NCI-H1417 (cell line): ENCODE measurements at regions not wholly inside any gene's neighbourhood (a gene's known extent, or its start where the extent isn't known, plus 50 kb on each side); places are given as distances from the start of the nearest gene placed in this dataset.

Experiments used
- DNase-seq, 3 experiments: peaks; one replicate each; lab custom pipeline; 2025; lab: John Stamatoyannopoulos, UW

- DNase-seq = no peak
These were observed 175.3 kb downstream of the QDPR start for GRCh38 chr4:17336524-17336961.

DNA sequence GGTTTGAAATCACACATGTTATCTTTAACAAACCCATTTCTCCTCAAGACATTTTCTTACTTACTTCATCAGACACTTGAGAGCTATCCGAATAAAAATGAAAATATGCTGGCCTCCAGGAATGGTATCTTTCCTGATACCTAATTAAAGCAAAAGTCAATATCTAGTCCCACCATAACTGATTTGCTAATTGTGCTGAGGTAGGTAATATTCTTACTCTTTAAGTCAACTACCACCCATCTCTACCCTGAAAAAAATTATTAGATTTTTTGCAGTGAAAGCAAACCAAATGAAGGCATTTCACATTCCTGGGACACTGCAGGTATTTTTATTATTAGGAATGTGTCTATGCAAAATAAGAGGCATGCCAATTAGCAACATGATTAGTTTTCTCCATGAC, 175.8 kb downstream of the QDPR start:
- no peak for DNase-seq

- no peak for DNase-seq
These were observed 176.5 kb downstream of the QDPR start for GRCh38 chr4:17335371-17335770.

DNA sequence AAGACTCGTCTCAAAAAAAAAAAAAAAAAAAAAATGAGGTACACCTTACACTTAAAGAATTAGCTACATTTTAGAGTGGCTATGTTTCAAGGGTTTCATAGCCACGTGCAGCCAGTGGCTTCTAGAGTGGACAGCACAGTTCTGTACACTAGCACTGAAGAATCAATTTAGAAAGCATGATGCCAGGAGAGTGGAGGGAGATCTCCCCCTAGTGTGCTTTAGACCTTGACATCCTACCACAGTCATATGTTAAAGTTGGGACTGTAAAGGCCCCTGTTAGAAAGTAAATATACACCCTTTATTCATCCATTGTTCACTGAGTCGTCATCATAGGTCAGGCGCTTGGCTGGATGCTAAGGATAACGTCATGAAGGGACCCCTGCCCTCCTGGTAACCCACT, 179.4 kb downstream of the QDPR start:
- DNase-seq = no peak

- DNase-seq = peak in 1 of 3 experiments; percentile 4
These were observed 182.8 kb downstream of the QDPR start for GRCh38 chr4:17329046-17329445.

GRCh38 chr4:17328141-17328815, 183.6 kb downstream of the QDPR start:
- DNase-seq = no peak

DNA sequence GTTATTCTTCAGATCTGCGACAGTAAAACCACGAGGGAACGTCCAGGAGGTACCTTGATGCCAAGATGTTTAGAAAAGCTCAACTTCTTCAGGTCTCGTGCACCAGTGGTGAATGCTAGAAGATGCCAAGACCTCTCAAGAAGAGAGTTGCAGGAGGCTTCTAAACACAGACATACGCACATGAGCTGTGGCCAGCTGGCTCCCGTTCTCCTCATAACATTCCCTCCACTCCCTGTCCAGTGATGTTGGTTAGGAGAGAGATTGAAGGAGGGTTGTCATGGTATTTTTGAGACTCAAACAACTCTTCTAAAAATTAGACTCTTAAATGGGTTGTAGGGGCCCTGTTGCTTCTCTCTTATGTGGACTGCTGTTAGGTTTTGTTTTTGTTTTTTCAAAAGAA, 184.3 kb downstream of the QDPR start:
- no peak for DNase-seq

- DNase-seq = no peak
These were observed 185.1 kb downstream of the QDPR start for GRCh38 chr4:17326756-17327155.

DNA sequence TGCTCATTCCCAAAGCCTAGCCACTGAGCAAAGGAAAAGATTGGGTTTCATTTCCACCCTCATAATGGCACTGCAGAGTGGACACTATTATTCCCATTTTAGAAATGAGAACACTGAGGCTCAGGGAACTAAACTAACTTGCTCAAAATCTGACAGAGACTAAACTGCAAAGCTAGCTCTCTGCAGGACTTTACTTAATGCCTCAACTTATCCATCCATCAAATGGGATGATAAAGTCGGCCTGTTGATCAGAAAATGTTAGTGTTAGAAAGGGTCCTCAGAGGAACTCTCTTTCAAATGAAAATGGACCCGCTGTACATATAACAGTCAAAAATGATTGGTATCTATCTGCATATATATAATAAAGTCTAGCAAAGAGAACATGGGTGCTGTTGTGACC, 186.8 kb downstream of the QDPR start:
- DNase-seq = no peak

DNA sequence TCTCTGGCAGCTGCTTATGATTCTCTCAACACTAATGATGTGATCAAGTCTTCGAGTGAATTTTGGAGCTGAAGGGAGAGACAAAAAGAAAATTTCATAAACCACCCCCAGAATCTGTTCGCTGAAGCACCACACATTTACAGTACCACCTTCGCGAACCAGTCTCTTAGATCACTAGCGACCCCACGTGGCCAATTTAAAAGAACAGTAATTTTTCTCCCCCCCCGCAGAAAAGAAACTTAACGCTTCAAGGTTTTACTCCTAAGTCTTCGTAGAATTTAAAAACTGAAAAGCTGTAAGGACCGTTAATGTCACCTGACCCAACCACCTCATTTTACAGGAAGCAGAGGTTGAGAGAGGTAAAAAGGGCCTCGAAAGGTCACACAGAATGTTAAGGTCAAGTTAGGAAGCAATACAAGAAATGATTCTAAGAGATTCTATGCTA, 187.5 kb downstream of the QDPR start:
- peak in 1 of 3 experiments; percentile 7 for DNase-seq

- no peak for DNase-seq
These were observed 188.1 kb downstream of the QDPR start for GRCh38 chr4:17323554-17324385.

DNA sequence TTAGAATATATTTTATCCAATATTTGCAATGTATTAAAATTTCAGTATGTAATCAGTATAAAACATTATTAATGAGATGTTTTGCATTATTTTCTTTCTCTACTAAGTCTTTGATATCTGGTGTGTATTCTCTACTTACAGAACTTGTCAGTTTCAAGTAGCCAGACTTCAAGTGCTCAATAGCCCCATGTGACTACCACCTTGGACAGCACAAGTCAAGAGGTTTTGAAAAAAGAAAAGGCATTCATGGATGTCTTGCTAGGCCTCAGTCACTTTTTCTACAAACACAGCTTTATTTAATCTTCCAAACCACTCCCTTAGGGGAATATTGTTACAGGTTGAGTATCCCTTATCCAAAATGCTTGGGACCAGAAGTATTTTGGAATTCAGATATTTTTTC, 189.4 kb downstream of the QDPR start:
- no peak for DNase-seq

DNA sequence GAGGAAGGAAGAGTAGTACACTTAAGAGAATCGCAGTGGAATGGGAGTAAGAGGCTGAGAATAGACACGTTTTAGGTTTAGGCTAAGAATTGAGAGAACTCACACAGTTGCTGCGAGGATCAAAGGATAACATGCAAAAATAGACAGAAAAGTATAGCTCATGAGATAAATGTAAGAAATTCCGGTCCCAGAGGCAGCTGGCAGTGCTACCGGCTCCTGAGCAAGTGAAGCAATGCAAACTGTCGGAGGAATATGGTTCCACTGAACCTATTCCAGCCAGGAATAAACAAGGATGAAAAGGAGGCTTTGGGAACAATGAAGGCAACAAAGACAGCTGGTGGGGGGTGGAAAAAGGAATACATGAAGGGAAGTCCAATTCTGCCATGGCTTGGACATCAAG, 191.8 kb downstream of the QDPR start:
- DNase-seq = no peak

GRCh38 chr4:17317526-17317925, 194.4 kb downstream of the QDPR start:
- DNase-seq = no peak

- no peak for DNase-seq
These were observed 195.3 kb downstream of the QDPR start for GRCh38 chr4:17316566-17316965.

DNA sequence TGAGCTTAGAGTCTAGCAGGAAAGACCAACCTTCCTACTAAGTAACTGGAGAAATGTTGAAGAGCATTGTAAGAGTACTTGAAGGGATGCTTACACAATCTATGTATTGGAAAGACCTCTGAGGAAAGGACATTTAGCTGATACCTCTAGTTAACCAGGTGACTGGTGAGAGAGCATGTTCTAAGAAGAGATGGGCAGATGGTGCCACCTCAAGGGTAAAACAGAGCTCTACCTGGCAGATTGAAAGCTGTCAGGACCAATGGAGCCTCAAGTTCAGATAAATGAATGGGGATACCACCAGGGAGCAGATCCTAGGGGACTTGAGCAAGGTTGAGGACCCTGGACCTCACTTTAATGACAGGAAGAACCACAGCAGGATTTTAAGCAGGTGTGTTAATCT, 196.4 kb downstream of the QDPR start:
- no peak for DNase-seq

- DNase-seq = no peak
These were observed 198.7 kb downstream of the QDPR start for GRCh38 chr4:17313194-17313593.

DNA sequence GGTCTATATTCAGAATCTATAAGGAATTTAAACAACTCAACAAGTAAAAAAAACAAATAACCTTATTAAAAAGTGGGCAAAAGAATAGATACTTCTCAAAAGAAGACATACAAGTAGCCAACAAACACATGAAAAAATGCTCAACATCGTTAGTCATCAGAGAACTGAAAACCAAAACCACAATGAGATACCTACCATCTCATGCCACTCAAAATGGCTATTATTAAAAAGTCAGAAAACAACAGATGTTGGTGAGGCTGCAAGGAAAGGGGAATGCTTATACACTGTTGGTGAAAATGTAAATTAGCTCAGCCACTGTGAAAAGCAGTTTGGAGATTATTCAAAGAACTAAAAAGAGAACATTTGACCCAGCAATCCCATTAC, 201.6 kb downstream of the QDPR start:
- no peak for DNase-seq

DNA sequence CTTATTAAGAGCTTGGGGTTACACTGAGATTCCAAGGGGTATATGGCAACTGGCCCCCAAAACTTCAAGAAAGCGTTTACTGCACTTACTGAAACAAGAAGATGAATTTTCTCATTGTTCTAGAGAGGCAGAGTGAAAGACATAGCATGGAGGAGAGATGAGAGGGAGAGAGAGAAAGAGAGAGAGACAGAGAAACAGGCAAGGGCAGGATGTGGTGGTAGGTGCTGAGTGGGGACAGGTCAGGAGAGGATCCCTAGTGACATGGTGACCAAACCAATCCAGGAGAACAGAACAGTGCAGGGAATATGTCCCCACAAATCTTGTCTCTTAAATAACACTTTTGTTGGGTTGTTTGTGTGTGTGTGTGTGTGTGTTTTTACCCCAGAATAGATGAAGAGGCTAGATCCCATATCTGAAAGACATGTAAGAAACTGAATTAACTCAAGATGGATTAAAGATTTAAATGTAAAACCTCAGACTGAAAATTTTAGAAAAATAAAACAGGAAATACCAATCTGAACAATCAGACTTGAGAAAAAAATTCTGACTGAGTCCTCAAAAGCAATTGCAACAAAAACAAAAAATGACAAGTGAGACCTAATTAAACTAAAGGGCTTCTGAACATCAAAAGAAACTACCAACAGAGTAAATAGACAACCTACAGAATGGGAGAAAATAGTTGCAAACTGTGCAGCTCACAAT, 202.2 kb downstream of the QDPR start:
- DNase-seq = no peak

DNA sequence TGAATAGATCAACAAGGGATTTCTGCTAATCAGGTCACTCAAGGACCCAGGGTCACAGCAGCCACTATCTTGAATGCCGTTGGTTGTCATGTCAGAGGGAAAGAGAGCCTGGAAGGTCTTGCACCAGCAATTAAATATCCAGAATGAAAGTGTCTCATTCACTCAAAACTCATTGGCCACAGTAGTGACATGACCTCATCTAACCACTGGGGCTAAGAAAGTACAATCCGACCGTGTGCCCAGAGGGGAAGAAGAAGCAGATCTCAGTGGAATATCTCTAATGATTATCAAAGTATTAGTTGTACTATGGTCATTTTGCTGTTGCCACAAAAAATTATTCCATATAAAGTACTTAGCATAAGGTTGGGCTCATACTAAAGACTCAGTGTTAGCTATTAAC, 210.0 kb downstream of the QDPR start:
- no peak for DNase-seq

- DNase-seq = no peak
These were observed 210.6 kb downstream of the QDPR start for GRCh38 chr4:17301266-17301665.

DNA sequence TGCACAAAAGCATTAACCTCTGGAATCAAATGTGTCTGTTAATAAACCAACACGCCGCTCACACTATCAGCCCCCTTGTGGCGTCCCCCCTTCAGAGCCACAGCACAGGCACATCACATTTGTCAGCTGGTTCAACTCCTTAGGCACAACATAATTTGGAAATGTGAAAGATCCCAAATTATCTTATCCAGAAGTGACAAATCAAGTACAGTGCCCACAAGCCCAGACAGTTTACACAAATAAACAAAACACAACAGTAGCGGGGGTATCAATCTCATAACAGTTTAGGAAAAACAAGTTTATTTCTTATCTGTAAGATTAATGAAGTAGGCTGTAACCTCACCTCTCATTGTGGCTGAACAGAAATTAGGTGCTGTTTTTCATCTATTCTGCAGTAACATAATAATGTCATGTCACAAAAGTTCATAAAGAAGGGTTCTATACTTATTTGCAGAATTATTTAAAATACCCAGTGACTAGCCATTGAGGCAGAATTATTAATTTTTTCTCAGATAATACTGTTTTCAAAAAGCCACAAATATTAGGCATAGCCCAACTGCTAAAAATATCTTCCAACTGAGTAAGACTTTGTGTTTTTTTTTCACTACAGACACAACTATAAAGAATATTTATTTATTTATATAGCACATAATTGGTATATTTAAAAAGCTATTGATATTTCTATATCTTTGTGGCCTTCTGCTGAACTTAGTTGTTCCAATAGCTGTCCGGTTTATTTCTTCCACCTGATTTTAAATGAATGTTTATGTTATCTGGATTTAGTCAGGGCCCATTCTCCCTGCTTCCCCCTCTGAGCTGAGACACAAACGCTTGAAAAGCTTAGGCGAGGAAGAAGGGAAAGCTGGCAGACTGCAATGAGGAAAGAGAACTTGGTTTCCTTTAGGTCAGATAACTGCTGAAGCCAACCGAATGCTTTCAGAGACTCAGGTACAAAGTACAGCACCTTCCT, 214.7 kb downstream of the QDPR start:
- DNase-seq = no peak
